ENCODE measurements at regions not wholly inside any gene's neighbourhood (a gene's known extent, or its start where the extent isn't known, plus 50 kb on each side); places are given as distances from the start of the nearest gene placed in this dataset.

DNA sequence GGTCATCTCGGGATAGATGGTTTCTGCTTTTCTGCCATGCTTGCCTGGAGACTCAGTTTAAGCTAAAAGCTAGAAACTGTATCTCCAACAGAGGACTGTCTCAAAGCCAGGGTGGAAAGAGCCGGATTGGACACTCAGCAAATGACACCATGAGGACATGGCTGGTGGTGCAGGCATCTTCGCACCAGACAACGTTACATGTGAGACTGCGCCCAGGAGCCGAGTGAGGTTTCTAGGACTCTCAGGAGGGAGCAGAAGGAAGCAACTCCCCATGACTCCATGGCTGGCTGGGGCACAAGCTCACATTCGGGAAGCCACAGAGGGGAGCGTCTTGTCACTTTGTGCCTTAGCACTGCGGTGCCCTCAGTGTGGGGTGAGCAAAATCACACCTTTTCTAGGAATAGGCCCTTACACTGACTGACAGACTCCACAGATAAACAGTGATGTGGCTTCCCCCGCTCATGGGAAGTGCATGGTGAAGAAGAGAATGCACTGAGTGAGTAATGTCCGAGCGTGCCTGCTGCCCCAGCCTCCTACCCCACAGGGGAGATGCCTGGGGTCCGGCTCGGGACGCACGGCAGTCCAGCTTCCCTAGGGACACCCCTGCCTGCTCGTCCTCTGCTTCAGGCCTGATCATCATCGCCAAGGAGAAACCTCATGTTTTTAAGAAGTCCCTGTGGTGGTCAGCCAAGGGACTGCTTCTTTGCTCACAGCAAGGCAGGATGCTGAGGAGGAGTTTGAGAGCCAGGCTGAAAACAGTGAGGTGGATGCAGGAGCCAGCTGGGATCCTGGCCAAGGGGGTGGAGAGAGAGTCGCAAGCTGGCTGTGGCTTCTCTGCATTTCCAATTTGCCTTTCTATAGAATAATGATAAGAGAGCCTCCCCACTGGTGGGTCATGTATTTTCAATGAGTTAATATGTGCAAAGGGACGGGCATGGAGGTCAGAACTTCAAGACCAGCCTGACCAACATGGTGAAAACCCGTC is 52.2 kb upstream of the FXYD4 start:
- TF ChIP-seq EZH2 (IDR thresholded peaks at IDR 0.05; ENCODE audit: low read length, unreplicated experiment), result no peak
- TF ChIP-seq, protein P1, sequence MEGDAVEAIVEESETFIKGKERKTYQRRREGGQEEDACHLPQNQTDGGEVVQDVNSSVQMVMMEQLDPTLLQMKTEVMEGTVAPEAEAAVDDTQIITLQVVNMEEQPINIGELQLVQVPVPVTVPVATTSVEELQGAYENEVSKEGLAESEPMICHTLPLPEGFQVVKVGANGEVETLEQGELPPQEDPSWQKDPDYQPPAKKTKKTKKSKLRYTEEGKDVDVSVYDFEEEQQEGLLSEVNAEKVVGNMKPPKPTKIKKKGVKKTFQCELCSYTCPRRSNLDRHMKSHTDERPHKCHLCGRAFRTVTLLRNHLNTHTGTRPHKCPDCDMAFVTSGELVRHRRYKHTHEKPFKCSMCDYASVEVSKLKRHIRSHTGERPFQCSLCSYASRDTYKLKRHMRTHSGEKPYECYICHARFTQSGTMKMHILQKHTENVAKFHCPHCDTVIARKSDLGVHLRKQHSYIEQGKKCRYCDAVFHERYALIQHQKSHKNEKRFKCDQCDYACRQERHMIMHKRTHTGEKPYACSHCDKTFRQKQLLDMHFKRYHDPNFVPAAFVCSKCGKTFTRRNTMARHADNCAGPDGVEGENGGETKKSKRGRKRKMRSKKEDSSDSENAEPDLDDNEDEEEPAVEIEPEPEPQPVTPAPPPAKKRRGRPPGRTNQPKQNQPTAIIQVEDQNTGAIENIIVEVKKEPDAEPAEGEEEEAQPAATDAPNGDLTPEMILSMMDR (conservative IDR thresholded peaks at IDR 0.05; ENCODE audit: low read depth, low read length), result no peak

Measured in PC-3 (cell line).